Stimulated activated CD4-positive, alpha-beta T cell treated with anti-CD3 and anti-CD28 coated beads, Interleukin-15, amount 100 ng/mL, for 48 hours (primary cell): ENCODE measurements at regions not wholly inside any gene's neighbourhood (a gene's known extent, or its start where the extent isn't known, plus 50 kb on each side); places are given as distances from the start of the nearest gene placed in this dataset.
"Not testable (repeated sequence)": the region's sequence is repeated elsewhere in the genome, so short reads cannot be mapped to it uniquely, and the experiment has no call there.

Experiments used
- DNase-seq, 2 donors: peaks; one replicate each; pipeline ENCODE4 v3.0.0-alpha.2; 2020; ENCODE audit warnings: low read depth in 2 of 2

DNA sequence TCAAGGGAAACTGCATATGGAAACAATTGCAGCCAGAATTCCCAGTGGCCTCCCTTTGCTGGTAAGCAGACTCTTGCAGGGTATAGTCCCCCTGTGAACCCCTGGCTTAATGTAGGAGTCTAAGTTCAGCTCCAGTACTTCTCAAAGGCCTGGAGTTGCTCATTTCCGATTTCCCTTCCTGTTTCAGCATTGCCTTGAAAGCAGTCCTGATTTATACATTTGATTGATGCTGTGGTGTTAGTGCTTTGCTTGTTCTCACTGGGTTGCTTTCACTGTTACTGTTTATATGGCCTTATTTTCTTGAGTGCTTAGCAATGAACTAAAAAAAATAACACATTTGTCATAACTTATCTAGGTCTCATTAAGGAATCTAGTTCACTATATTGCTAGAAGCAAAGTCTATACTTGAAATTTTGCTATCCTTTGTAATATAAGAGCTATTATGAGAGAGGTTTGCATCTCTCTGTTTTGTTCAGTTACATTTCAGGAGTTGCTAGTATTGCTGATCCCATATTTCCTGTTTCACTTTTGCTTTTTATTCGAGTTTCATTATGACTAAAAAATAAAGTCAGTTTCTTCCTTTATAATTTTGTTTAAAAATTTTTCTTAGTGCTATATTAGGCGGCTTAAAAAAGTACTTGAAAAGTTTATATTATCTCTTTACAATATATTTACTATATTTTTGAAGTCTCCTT, 122.4 kb upstream of the NMUR2 start:
- no peak for DNase-seq

DNA sequence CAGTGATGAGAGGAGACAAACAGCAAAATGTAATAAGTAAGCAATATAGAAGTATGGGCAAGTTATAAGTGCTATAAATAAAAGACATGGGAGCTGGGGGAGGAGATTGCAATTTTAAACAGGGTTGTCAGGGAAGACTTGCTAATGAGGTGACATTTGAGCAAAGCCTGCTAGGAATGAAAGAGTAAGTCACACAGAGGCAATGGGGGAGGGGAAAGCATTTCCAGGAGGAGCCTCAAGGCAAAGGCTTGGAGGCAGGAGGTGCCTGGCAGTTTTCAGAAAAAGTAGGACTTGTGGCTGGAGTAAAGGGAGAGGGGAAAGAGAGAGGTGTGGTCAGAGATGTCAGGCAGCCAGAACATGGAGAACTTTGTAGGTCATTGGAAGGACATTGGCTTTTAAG, 124.4 kb upstream of the NMUR2 start:
- DNase-seq: no peak

DNA sequence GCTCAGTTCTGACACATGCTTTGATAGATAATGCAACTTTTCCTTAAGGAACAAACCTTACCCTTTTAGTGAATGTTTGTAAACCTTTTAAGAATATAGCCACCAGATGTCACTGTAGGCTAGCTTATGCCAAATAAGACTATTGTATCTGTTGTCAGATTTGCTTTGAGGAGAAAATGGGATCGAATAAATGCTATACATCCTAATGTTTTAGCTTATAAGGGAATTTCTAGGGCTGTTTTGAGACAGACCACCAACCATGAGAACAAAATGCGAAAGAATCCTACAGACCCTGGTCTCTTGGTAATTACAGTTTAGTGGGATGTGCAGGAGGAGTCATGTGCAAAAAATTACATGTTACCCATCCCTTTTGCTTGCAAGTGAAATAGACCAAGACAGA, 127.6 kb upstream of the NMUR2 start:
- DNase-seq: no peak

DNA sequence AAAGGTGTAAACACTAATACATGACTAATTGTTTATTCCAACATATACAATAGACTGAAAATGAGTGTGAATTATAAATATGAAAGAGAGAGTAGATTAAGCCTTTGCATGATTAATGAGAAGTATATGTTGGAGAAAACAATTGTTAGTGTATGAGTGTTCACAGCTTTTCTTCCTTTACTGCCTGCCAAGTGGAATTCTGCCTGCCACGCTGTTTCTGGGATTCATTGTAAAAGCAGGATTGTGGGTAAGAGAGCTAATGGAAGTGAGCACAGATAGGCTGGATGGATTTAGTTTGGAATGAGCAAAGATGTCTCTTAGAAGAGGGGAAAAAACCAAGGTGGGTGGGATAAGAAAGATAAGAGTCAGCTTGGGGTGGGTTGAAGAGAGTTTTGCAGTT, 129.6 kb upstream of the NMUR2 start:
- DNase-seq: no peak

DNA sequence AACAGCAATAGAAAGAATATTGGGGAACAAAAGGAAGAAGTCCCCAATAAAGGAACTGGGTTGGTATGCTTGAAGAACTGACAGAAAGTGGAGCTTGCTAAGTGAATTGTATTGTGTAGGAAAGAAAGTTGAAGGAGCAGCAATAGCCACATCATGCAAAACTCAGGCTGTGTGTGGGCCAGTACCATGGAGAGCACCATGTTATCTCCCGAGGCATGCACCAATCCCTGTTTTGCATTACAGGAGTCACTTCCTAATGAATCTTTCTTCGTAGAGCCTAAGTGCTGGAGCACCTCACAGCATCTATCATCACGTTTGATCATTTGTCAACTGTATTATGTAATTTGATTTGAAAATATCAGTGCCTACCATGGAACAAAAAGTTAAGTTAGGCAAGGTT, 137.7 kb upstream of the NMUR2 start:
- no peak for DNase-seq

DNA sequence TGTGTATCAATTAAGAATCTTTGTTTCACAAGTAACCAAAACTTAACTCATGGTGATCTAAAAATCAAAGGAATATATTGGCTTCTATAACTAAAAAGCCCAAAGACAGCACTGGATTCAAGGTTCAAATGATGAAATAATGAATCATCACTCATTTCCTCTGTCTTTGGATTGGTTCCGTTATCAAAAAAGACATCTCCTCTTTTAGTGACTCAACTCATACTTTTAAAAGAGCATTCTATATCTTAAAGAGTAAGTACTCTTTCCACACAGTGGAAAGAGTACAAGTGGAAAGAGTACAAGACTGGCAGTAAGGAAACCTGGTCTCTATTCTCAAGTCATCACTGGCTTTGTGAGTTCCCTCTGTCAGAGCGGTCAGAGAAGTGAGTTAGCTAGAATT, 141.4 kb upstream of the NMUR2 start:
- DNase-seq: no peak

DNA sequence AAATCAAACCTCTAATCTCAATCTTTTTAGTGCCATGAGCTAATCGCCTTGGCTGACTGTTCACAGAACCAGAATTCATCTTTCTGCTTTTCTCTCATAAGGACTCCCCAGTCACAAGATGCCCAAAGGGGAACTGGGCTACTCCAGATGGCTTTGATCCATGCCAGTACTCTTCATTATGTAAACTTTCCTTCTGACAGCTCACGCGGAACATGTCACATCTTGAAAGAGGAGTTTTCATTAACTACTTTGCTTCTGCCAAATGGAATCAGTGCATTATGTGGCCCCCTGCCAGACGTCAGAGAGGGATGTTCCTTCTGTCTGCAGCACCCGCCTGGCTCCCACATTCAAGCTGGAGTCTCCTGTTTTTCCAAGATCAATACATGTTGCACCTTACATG, 142.1 kb upstream of the NMUR2 start:
- no peak for DNase-seq

DNA sequence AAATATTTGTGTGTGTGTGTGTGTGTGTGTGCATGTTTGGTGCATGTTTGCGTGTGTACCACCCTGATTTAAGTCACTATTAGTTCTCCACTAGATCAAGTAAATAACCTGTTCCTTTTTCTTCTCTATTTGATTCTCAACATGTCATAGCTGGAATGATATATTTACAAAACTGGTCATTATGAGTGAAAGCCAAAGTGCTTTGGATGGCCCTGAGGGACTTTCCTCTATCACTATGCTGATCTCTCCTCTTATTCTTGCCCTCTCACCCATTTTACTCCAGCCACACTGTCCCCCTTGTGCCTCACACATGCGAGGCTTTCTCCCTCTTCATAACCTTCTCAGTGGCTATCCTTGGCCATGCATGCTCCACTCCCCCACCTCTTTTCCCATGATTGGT, 144.6 kb upstream of the NMUR2 start:
- no peak for DNase-seq

DNA sequence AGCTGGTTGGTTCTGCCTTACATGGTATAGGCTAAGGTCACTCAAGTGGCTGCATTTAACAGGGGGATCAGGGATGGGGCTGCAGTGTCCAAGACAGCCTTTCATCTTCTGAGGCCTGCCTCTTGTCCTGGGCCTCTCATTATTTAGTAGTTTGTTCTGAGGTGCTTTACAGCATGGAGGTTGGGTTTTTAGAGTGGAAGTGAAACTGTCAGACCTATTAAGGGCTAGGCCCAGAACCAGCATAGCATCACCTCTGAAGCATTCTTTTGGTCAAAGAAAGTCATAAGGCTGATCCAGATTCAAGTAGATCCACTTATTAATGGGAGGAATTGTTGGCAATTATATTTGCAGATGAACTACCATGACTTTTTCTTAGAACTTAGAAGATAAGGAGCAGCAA, 146.0 kb upstream of the NMUR2 start:
- DNase-seq: no peak

DNA sequence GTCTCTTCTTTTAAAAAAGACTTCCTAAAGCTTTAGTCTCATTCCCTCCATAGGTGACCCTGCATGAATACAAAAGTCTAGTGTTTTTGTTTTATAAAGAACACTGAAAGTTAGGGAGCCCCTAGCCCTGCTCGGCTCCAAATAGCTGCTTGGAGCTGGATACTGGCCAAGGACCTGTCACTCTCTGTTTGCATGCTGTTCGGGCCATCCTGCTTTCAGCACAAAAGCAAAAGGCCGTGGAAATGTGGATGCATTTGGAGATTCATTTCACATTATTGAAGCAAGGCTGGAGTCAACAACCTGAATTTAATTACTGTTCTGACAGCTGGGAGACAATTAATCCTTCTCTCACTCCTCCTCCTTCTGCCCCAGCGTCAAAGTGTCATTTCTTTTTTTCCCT, 151.7 kb upstream of the NMUR2 start:
- DNase-seq: no peak

DNA sequence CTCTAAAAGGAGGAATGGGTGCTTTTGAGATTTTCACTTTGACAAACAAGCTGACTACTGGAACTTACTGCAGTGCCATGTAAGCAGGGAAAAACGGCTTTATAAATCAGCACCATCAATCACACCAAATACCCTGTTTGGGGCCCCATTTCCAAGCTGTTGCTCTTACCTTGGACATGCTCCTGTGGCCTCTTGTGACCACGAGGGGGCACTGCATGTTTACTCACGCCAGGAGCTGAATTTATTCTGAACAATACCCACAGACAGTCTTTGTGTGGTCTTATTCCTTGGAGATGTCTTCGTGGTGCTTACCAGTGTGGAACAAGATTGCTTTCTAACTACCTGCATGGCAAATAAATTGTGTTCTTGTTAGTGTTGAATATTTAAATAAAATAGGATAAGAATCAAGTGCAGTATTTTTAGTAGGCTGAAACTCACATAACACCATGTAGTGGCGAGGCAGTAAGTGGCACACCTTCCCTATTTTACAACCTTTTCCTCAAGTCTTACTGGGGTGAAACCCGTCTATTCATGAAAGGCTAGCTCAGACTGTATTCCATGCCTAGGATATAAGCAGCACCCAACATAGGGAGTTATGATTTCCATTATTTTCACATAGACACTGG, 155.5 kb upstream of the NMUR2 start:
- peak in 1 of 2 donors; percentile 14 for DNase-seq

DNA sequence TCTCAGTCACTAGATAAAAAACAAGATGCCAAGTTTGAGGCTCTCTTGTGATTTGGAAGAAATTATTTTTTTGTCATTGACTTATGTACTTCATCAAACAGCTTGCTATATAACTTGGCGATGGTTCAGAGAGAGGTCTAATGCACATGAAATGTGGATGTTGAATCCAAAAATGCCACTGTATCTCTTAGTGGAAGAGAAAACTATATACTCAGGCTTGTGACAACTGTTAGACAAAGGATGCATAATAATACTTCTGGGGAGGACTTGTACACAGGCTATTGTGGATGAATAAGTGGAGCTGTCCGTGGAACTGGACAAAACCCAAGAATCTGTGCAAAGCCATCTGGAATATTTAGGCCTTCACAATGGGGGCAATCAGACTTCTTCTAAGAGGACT, 162.9 kb upstream of the NMUR2 start:
- no peak for DNase-seq

DNA sequence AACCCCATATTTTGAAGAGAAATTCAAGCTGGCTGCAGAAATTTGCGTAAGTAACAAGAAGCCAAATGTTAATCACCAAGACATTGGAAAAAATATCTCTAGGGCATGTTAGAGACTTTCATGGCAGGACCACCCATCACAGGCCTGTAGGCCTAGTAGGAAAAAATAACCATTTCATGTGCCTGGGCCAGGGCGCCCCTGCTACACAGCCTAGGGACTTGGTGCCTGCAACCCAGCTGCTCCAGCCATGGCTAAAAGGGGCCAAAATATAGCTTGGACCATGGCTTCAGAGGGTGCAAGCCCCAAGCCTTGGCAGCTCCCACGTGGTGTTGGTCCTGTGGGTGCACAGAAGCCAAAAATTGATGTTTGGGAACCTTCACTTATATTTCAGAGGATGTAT, 167.7 kb upstream of the NMUR2 start:
- no peak for DNase-seq

DNA sequence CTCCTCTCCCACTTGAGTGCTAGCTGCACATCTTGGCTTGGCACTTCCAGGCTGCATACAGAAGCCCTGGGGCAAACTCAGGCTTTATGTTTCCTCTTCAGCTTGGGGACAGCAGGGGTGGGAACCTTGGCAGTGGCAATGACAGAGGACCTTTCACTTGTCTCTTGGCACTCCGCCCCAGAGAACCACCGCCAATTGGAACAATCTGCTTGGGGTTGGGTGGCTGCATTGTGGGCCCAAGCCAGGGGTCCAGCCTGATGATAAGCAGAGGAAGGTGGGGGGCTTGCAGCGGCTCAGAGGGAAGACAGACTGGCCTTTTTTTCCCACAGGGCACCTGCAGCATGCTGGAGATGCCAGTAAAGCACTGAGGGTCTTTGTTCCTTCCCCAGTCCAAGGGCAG, 179.0 kb upstream of the NMUR2 start:
- no peak for DNase-seq

DNA sequence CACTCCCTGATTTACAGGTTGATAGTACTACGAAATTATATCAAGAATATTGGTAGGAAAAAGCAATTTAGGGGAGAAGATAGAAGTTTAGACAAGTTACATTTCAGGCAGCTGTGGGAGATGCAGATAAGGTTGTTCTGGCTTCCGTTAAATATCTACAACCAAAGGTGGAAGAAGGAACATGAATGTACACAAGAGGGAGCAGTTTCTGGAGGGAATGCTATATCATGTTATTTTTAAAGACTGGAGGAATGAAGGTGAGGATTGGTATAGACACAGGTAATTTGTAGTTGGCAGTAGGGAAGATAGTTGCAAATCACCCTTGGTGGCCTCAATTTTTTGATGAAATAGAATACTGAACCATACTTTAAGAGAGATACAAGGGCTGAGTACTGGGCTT, 187.3 kb upstream of the NMUR2 start:
- no peak for DNase-seq

DNA sequence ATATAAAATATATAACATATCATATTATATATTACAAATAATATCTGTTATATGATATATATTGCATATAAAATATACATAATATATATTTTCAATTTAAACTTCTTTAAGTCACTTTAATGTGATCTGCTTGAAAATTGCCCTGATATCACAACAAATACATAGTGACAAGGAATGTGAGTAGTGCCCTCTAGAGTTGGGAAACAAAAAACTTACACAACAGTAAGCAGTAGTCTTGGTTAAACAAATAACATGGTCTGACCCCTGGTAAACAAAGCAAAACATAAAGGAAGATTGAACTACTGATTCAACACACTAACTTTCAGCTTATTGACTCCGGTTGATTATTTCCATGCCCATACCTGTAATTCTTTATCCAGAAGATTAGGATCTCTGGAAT, 188.3 kb upstream of the NMUR2 start:
- no peak for DNase-seq

DNA sequence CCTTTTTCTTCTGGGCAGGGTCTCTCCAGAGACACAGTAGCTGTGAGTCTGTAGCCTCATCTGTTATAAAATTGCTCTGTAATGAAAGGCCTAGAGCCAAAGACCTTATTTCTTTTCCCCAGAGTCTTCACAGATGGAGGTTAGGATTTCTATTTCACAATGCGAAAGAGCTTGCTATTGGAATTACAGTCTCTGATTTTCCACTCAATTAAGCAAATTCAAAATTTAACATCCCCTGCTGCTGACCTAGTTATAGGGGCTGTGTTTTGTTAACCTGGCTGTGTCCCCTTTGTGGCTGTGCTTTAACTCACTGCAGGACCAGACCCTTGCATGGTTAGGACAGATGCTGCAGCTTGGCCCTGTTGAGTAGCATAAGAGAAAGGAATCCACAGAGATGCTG, 190.3 kb upstream of the NMUR2 start:
- no peak for DNase-seq

DNA sequence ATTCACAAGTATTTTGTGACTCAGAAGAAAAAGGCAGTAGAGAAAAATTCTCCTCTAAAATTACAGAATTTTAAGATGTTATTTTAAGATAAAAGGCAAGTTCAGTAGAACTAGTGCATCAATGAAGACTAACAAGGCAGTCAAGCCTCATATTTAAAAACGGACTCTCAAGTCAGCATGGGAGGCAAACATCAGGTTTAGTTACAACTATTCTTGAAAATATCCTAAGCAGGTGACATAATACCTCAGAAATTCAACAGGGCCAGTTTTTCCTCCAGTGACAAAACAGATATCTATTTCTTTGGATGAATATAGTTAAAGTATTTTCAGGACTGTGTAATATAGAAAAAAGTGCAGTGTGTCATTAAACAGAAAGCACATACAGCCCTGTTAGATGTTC, 194.0 kb upstream of the NMUR2 start:
- DNase-seq: no peak

DNA sequence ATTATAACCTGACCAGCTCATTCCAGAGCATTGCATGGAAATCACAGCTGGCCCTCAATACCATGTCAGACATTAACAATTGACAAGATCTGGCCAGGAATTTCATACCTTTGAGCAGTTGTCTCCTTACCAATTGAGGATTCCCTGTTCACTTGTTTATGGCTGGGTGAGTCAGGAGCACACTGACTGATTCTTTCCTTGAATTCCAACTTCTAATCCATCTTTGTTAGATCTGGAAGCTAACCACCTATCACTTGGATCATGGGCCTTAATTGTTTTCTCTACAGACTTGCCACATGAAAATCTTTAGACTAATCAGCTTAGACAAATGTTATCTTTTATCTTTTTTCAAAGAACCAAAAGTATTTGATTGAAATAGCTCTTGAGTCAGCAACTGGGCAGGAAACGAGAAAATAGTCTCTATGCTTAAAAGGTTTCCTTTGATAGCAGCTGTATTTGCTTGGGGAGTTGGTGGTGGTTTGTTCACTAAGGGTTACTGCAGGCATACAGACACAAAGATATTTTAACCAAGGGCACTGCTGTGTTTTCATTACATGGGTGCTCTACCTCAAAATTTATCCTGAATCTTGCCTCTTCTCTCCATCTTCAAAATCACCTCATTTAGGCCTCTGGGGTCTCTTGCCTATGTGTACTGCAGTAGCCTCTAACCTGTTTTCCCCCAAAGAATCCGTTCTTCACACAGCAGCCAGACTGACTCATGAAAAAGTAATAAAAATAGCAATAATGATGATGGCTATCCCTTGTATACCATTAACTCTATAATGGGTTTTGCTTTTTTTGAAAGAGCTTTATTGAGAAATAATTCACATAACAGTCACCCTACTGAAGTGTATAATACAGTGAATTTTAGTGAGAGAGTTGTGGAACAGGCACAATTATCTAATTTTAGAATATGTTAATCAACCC, 197.0 kb upstream of the NMUR2 start:
- DNase-seq: no peak

DNA sequence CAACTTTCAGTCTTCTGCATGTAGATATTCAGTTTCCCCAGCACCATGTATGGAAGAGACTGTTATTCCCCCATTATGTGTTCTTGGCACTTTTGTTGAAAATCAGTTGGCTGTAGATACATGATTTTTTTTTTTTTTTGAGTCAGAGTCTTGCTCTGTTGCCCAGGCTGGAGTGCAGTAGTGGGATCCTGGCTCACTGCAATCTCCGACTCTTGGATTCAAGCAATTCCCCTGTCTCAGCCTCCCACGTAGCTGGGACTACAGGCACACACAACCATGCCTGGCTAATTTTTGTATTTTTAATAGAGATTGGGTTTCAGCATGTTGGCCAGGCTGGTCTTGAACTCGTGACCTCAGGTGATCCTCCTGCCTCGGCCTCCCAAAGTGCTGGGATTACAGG, 201.0 kb upstream of the NMUR2 start:
- DNase-seq: not testable (repeated sequence)

DNA sequence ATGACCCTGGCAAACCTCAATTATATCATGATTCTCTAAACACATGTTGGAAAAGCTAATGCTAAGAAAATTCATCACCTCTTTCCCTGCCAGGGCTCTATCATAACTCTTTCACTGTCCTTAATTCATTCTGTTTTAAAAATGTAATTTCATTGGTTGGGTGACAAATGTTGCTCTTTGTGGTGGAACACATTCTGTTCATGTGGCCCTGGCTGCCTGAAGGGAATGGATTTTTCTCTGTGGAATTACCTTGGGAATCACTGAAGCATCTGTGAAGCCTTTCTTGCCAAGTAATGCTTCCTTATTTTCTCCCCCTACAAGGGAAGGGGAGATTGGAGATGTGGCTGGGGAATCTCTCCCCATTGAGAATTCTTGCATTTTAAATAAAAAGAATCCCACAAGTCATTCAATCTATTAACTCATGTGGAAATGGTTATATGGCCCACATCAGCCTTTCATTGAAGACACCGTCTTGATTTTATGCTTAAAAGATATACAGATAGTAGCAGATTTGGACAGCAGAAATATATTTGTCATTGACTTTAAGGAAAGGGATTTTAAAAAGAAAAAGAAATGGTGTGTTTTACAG, 201.8 kb upstream of the NMUR2 start:
- DNase-seq: no peak

DNA sequence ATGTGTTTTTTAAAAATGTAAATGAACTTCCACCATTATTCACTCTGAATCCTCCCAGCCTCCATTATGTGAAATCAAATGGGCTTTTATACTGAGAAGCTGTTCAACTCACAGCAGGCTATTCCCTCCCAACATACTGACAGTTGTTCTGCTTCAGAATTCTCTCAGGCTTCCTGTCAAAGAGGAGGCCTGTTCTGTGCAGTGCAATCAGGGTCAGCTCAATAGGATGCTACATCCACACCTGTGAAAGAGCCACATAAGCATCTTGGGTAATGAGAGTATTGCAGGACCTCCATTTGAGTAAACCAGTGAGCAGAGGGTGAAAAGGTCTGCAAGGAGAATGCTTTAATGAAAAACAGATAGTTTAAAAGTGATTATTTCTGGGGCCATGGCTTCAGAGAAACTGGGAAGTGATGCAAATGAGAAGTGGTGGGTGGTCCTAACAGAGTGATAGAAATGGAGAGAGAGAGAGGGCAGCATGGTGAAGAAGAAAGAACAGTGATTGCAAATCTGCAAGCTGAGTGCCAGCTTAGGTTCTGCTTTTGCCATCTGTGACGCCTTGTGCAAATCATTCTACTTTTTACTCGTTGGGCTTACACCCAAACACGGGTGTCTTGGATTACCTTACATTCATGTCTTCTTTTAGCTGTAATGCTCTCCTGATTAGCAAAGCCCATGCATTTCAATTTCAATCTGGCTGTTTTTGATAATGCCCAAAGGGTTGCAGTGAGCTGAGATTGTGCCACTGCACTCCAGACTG, 202.5 kb upstream of the NMUR2 start:
- no peak for DNase-seq
